ENCODE measurements at regions not wholly inside any gene's neighbourhood (a gene's known extent, or its start where the extent isn't known, plus 50 kb on each side); places are given as distances from the start of the nearest gene placed in this dataset.
"Not testable (repeated sequence)": the region's sequence is repeated elsewhere in the genome, so short reads cannot be mapped to it uniquely, and the experiment has no call there.

DNA sequence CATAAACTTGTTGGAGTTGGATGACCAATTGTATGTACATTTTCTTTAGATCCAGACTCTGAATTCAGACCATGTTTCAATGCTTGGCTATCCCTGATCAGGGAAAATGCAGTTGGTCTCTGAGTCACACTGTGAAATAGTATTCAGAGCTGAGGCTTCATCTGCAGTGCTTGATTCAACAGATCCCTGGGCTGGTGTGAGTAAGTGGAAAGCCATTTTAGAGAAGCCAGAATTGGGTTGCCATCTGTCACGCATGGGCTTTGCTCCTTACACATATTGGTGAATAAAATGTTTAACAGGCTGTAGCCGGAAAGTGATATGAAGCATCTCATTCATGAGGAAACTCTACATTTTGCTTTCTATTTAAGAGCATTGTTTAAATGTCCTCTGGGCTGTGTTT is 50.0 kb upstream of the ACYP2 start:
- DNase-seq, result no peak

DNA sequence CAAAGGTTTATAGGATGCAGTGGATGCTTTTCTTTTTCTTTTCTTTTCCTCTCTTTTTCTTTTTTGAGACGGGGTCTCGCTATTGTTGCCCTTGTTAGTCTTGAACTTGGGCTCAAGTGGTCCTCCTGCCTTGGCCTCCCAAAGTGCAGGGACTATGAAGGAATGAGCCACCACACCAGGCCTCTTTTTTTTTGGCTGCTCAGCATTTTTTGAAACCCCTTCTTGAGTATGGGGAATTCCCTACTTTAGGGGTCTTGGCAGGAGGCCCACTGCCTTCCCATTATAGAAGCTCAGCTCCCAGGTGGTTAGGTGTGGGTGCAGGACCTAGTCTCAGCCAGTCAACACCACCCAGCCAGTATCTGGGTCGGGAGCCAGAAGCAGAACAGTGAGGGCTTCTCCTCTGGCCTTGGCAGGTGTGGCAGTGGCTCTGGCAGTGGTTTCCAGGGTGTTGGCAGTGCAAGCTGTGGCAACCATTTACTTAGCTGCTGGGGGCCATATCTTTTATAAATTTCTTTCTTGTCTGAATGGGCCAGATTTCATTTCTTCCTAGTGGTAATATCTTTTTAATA is 51.4 kb upstream of the ACYP2 start:
- no peak for DNase-seq

DNA sequence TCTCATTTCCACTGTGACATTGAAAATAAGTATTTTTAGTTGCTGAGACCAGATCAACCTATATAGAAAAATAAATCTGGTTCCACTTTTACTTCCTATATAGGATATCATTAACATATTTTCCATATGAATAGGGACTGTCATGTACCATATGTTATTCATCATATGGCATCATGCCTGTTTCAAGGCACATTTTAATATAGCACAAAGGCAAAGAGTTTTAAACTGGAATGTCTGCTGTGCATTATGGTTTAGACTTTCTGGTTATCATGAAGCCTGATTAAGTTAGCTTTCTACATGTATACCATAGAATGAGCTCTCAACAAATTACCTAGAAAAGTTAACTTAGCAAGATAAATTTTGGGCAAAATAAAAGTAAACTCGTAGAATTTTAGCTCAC is 53.0 kb upstream of the ACYP2 start:
- no peak for DNase-seq

- DNase-seq, result no peak
These were observed 54.1 kb upstream of the ACYP2 start for GRCh38 chr2:54061272-54061671.

DNA sequence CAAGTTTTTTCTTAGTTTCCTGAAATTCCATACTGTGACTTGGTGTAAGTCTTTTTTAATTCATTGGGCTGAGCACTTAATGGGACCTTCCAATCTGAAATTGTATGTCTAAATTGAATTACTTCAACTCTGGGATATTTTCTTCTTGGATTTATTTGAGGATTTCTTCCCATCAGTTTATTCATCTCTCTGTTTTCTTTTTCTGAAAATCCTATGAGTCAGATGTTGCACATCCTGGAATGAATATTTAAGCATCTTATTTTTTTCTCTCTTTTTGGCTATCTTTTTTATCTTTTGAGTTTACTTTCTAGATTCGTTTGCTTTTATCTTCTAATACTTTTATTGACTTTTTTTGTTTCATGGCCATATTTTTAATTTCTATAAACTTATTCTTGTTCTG is 55.4 kb upstream of the ACYP2 start:
- no peak for DNase-seq

DNA sequence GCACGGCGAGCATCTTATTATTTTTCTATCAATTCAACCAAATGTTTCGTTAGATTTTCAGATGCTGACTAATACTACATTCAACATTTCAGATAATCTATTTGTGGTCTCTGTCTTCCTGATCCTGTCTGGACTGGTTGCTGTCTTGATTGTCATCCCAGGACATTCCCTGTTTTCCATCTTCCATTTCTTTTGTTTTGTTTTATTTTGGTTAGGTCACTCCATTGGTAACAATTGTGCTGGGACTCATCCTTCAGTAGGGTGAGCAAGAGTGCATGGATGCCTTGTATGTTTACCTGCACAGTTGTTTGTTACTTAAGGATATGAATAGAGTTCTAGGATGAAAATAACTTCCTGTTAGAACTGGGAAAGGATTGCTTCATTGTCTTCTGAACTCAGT is 55.9 kb upstream of the ACYP2 start:
- DNase-seq, result no peak

- DNase-seq, result no peak
These were observed 57.0 kb upstream of the ACYP2 start for GRCh38 chr2:54058449-54058848.

- no peak for DNase-seq
These were observed 60.6 kb upstream of the ACYP2 start for GRCh38 chr2:54054774-54055173.

DNA sequence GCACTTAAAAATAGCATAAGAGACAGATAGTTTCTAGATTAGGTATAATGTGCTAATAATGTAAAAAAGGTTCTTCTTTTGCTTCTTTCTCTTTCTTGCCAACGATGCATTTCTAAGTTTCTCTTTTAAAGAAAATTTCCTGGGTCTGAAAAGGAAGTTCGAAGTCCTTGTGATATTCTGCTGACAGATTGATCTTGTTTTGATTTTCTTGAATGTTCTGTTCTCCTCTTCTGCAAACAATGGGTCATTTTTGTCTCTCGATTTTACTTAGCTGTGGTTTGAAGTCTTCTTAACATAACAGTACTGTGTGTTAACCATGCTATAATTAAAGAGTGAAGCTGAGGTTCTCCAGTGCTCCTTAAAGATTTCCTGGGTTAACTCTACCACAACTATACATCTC is 61.1 kb upstream of the ACYP2 start:
- no peak for DNase-seq

- no peak for DNase-seq
These were observed 61.6 kb upstream of the ACYP2 start for GRCh38 chr2:54053830-54054229.

- no peak for DNase-seq
These were observed 62.3 kb upstream of the ACYP2 start for GRCh38 chr2:54052825-54053718.

- no peak for DNase-seq
These were observed 65.0 kb upstream of the ACYP2 start for GRCh38 chr2:54050445-54050844.

DNA sequence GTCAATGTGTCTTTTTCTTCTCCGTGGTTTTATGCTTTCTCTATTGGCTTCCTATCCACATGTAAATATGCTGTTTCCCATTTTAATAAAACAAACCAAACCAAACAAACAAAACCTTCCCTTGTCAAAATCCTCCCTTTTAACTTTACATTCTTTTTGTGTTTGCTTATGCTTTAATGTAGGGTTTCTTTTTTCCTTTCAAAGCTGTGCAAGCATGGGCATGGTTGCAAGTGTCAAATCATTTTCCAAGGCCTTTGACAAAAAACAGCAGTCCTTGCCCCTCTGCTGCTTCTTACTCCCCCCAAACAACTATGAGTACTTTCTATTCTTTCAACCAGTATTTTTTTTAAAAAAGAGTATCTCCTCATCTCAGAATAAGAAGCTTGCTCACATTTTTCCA is 66.0 kb upstream of the ACYP2 start:
- no peak for DNase-seq

DNA sequence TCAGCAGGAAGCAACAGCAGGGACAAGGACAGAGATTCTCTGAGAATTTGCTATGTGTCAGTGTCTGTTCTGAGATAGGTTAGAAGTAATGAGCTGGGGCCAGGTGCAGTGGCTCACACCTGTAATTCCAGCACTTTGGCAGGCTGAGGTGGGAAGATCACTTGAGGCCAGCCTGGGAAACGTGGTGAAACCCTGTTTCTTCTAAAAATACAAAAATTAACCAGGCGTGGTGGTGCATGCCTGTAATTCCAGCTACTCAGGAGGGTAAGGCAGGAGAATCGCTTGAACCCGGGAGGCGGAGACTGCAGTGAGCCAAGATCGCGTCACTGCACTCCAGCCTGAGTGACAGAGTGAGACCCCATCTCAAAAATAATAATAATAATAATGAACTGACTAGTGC is 66.5 kb upstream of the ACYP2 start:
- not testable (repeated sequence) for DNase-seq

DNA sequence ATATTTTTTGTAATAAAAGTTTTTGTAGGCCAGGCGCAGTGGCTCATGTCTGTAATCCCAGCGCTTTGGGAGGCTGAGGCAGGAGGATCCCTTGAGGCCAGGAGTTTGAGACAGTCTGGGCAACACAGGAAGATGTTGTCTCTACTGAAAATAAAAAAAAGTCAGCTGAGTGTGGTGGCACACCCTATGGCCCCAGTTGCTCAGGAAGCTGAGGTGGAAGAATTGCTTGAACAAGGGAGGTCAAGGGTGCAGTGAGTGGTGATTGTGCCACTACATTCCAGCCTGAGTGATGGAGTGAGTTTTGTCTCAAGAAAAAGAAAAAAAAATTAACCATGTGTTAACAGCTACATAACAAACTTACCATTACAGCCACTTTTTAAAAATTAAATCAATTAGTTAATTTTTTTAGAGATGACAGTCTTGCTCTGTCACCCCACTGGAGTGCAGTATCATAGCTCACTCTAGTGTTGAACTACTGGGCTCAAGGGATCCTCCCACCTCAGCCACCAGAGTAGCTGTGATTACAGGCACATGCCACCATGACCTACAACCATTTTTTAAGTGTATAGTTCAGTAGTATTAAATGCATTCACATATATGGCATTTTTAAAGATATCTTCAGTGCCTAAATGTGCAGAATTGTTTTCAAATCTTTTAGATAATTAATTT is 67.2 kb upstream of the ACYP2 start:
- DNase-seq, result no peak

DNA sequence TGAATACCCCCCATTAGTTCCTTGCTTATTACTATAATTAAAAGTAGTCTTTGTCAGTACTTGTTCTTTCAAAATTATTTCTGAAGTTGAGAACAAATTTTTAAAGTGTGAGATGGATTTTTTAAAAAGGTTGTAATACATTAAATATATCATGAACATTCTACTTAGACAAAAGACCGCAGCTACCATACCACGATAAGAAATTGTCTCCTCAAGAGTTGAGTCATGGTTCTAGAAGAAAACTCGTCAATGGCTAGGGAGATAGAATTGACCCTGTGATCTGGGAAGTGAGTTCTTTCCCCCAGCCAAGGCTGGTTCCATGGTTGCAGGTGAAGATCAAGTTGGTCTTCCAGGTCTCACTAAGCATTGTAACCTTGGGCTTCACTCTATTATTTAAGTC is 67.8 kb upstream of the ACYP2 start:
- DNase-seq, result no peak

DNA sequence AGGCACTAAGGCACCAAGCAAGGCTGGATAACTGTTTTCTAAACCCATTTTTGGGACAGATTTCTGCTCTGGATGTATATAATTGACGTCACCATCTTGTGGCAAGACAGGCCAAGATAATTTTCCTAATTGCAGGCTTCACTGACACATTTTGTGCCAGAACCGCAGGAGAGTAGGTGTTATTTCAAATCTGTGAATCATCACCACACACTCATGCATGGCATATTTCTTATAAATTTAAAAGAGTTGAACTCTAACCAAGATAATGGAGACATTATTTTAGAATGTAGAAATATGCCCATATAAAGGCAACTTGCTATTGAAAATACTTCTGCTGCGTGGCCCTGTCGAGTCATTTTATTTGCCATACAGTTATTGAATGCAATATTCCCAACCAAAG is 68.3 kb upstream of the ACYP2 start:
- no peak for DNase-seq

- DNase-seq, result no peak
These were observed 72.3 kb upstream of the PSME4 start for GRCh38 chr2:54042897-54043620.

- no peak for DNase-seq
These were observed 71.5 kb upstream of the PSME4 start for GRCh38 chr2:54042341-54042740.

DNA sequence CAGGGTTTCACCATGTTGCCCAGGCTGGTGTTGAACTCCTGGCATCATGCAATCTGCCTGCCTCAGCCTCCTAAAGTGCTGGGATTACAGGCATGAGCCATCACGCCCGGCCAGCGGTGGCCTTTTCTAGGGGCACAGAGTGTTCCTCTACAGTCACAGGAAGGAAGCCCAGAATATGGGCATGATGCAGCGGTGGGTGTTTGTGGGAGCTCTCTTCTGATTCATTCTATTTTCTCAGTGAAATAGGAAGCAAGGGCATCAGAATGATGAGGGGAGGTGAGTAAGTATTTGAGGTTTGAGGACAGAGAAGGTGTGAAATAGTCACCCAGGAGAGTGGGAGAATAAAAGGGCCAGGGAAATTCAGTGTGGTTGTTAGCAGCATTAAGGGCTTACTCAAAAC is 70.3 kb upstream of the PSME4 start:
- DNase-seq, result peak; percentile 78

GRCh38 chr2:54040685-54041084 is 69.9 kb upstream of the PSME4 start:
- no peak for DNase-seq

- DNase-seq, result no peak
These were observed 69.5 kb upstream of the PSME4 start for GRCh38 chr2:54040250-54040649.

- no peak for DNase-seq
These were observed 68.0 kb upstream of the PSME4 start for GRCh38 chr2:54038835-54039234.

DNA sequence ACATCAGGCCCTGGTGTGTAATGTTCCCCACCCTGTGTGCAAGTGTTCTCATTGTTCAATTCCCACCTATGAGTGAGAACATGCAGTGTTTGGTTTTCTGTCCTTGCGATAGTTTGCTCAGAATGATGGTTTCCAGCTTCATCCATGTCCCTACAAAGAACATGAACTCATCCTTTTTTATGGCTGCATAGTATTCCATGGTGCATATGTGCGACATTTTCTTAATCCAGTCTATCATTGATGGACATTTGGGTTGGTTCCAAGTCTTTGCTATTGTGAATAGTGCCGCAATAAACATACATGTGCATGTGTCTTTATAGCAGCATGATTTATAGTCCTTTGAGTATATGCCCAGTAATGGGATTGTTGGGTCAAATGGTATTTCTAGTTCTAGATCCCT is 60.5 kb upstream of the PSME4 start:
- not testable (repeated sequence) for DNase-seq

All from stimulated activated CD8-positive, alpha-beta memory T cell treated with anti-CD3 and anti-CD28 coated beads, Interleukin-4, amount 100 ng/mL, for 48 hours (primary cell).